GM23248 (cell line): ENCODE measurements at regions not wholly inside any gene's neighbourhood (a gene's known extent, or its start where the extent isn't known, plus 50 kb on each side); places are given as distances from the start of the nearest gene placed in this dataset.

ENCODE experiments used
- DNase-seq: peaks from one replicate; pipeline ENCODE4 v3.0.0-alpha.2; 2015
- H2AFZ ChIP-seq: fragments of 200-600 bp; sonication (generic); 2 replicates; pipeline ENCODE4 v1.6.1; 2016; ENCODE audit warnings: antibody characterized with exemption
- H3F3A ChIP-seq: fragments of 200-600 bp; sonication (generic); 2 replicates; pipeline ENCODE4 v1.6.1; 2016; ENCODE audit warnings: mild to moderate bottlenecking, antibody characterized with exemption, mixed run types; ENCODE audit not compliant: insufficient read depth
- H3K27ac ChIP-seq: fragments of 200-600 bp; sonication (generic); 2 replicates; pipeline ENCODE4 v1.5.1; 2016; ENCODE audit warnings: mild to moderate bottlenecking
- H3K27me3 ChIP-seq: fragments of 200-600 bp; sonication (generic); replicated peaks from 2 replicates; pipeline ENCODE4 v1.6.1; 2016; ENCODE audit warnings: mild to moderate bottlenecking; ENCODE audit not compliant: insufficient read depth
- H3K36me3 ChIP-seq: fragments of 200-600 bp; sonication (generic); 2 replicates; pipeline ENCODE4 v1.6.1; 2016; ENCODE audit warnings: low read depth, mild to moderate bottlenecking
- H3K4me1 ChIP-seq: fragments of 200-600 bp; sonication (generic); 2 replicates; pipeline ENCODE4 v1.6.1; 2016; ENCODE audit warnings: mild to moderate bottlenecking; ENCODE audit not compliant: insufficient read depth
- H3K4me2 ChIP-seq: fragments of 200-600 bp; sonication (generic); one replicate; pipeline ENCODE4 v1.6.1; 2016; ENCODE audit warnings: mild to moderate bottlenecking; ENCODE audit not compliant: unreplicated experiment
- H3K4me3 ChIP-seq: fragments of 200-600 bp; sonication (generic); 2 replicates; pipeline ENCODE4 v1.5.1; 2016; ENCODE audit warnings: mild to moderate bottlenecking
- H3K79me2 ChIP-seq: fragments of 200-600 bp; sonication (generic); 2 replicates; pipeline ENCODE4 v1.6.1; 2016; ENCODE audit warnings: mild to moderate bottlenecking; ENCODE audit not compliant: insufficient read depth
- H3K9ac ChIP-seq: fragments of 200-600 bp; sonication (generic); 2 replicates; pipeline ENCODE4 v1.6.1; 2016; ENCODE audit warnings: mild to moderate bottlenecking
- H3K9me2 ChIP-seq: fragments of 200-600 bp; sonication (generic); 2 replicates; pipeline ENCODE4 v1.6.1; 2016; ENCODE audit warnings: mixed run types, mild to moderate bottlenecking, moderate library complexity; ENCODE audit not compliant: insufficient read depth
- H3K9me3 ChIP-seq: fragments of 200-600 bp; sonication (generic); one replicate; pipeline ENCODE4 v1.6.1; 2017; ENCODE audit warnings: low read depth
- H4K20me1 ChIP-seq: fragments of 200-600 bp; sonication (generic); 2 replicates; pipeline ENCODE4 v1.6.0; 2016; ENCODE audit not compliant: insufficient read depth
- EZH2 ChIP-seq: fragments of 200-600 bp; sonication (generic); IDR thresholded peaks from 2 replicates; pipeline ENCODE4 v1.6.1; 2018; ENCODE audit warnings: antibody characterized with exemption, mild to moderate bottlenecking; ENCODE audit not compliant: insufficient read depth, poor library complexity, severe bottlenecking
- EZH2phosphoT487 ChIP-seq: fragments of 200-600 bp; sonication (generic); IDR thresholded peaks from 2 replicates; pipeline ENCODE4 v1.6.1; 2018; ENCODE audit warnings: antibody characterized with exemption, moderate library complexity, mild to moderate bottlenecking, low read depth; ENCODE audit not compliant: insufficient read depth
- WGBS, 2 experiments: methylation state at CpG; one replicate each; pipeline ENCODE4 v1.1.6; 2015 to 2017; ENCODE audit warnings: low lambda C conversion rate in 2 of 2, low coverage in 1 of 2; ENCODE audit errors: missing lambda C conversion rate in 2 of 2; 5-methylcytosine and 5-hydroxymethylcytosine counted together
- in situ Hi-C: fragments of 300-500 bp; cut with MboI; formaldehyde crosslinking; loops from 2 replicates; pipeline ENCODE4 v1.15.0; 2020

DNA sequence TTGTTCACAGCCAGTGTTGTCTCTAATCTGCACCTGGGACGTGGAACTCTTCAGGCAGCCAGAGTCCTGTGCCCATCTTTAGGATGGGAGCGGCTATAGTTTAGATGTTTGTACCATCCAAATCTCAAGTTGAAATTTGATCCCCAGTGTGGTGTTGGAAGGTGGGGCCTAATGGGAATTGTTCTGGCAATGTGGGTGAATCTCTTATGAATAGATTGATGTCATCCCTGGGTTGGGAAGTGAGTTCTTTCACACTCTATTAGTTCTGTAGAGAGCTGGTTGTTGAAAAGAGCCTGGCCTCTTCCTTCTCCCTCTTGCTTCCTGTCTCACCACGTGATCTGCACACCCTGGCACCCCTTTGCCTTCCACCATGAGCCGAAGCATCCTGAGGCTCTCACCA is 300.9 kb downstream of the TXNL1 start:
- H3K4me1 ChIP-seq: no peaks in the 10 kb centered on the region
- in situ Hi-C loops: no loop called here
- DNase-seq: no peak
- TF ChIP-seq EZH2 (no peak), EZH2phosphoT487 (no peak)
- 69 to 71% methylated on average over 4 of the region's 4 CpGs for WGBS, 2 experiments
- H3K4me3 ChIP-seq: no peak overlapping the region
- H3K9me3 ChIP-seq: no peaks in the 10 kb centered on the region
- no peak overlapping the region for H3K4me2 ChIP-seq
- no peaks in the 10 kb centered on the region; the same call in 1 of the 2 replicates for H3K27me3 ChIP-seq
- H3K9ac ChIP-seq: no peak overlapping the region
- no peak overlapping the region for H3K27ac ChIP-seq
- H3F3A ChIP-seq: no peaks in the 10 kb centered on the region
- H2AFZ ChIP-seq: no peak overlapping the region
- H3K9me2 ChIP-seq: no peaks in the 10 kb centered on the region
- no peaks in the 10 kb centered on the region for H3K79me2 ChIP-seq
- H3K36me3 ChIP-seq: no peaks in the 10 kb centered on the region
- no peaks in the 10 kb centered on the region for H4K20me1 ChIP-seq

DNA sequence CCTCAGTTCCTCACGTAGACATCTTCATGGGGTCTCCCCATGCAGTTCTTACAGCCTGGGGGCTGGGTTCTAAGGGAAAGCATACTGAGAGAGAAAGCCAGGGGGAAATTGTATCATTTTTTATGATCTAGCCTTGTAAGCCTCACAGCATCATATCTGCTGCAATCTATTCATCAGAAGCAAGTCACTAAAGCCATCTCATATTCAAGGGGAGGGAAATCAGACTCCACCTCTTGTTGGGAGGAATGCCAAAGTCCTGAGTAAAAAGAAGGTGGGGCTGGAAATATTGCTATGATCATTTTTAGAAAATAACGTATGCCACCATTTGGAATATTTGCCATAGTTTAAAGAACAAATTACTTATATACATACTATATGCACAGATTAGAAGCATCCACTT is 304.6 kb downstream of the TXNL1 start:
- Histone ChIP-seq H3K9me3 (no peaks in the 10 kb centered on the region), H3K36me3 (no peaks in the 10 kb centered on the region), H3K9ac (no peak overlapping the region), H3K27me3 (no peaks in the 10 kb centered on the region), H3F3A (no peaks in the 10 kb centered on the region), H4K20me1 (no peaks in the 10 kb centered on the region), H3K79me2 (no peaks in the 10 kb centered on the region), H3K4me2 (no peak overlapping the region), H3K4me1 (no peaks in the 10 kb centered on the region), H3K27ac (no peak overlapping the region), H3K4me3 (no peak overlapping the region), H2AFZ (no peak overlapping the region), H3K9me2 (no peaks in the 10 kb centered on the region)
- no peak for TF ChIP-seq EZH2phosphoT487
- TF ChIP-seq EZH2: no peak
- in situ Hi-C loops: no loop called here
- 76 to 86% methylated on average over 2 of the region's 2 CpGs for WGBS, 2 experiments
- no peak for DNase-seq

DNA sequence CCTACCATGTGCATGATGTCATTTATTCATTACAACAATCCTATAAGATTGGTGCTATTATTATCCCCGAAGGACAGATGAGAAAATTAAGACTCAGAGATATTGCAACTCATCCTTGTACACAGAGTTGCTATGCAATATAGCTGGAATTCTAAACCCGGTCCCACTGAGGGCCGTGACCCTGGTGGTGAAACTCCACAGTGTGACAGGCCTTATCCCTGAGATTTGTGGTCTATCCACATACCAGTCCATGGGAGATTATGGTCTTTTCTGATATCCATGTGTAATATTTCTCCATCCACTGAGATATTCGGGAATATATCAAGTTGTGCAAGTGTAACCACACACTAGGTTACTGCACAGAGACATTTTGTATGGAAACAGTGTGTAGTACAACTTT is 305.2 kb downstream of the TXNL1 start:
- Histone ChIP-seq H3K79me2 (no peaks in the 10 kb centered on the region), H2AFZ (no peak overlapping the region), H3K4me3 (no peak overlapping the region), H3K36me3 (no peaks in the 10 kb centered on the region), H3K4me1 (no peaks in the 10 kb centered on the region), H3K27ac (no peak overlapping the region), H3F3A (no peaks in the 10 kb centered on the region), H3K9ac (no peak overlapping the region), H3K4me2 (no peak overlapping the region), H4K20me1 (no peaks in the 10 kb centered on the region), H3K27me3 (no peaks in the 10 kb centered on the region), H3K9me2 (no peaks in the 10 kb centered on the region), H3K9me3 (no peaks in the 10 kb centered on the region)
- no peak for TF ChIP-seq EZH2
- TF ChIP-seq EZH2phosphoT487: no peak
- no peak for DNase-seq
- WGBS, 2 experiments: 81 to 90% methylated on average over 4 of the region's 4 CpGs
- in situ Hi-C loops: no loop called here

DNA sequence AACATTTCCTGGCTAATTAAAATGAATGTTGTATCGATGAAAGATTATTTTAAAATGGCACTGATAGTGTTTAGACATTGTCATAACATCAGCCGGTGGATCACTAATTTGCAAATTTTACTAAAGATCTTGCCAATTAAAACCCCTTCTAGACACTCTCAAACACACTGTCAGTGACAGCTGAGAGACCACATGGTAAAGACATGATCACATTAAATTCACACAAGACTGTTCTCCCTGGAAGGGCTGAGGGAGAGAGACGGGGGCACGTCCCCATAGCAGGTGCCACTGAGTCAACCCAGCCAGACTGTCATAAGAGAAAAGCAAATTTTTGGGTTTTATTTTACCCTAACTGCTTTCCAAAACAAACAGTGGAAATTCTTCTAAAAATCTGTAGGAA is 306.0 kb downstream of the TXNL1 start:
- H4K20me1 ChIP-seq: no peaks in the 10 kb centered on the region
- peaks cover 7% of the 10 kb centered on the region for H3K4me1 ChIP-seq
- H3K36me3 ChIP-seq: no peaks in the 10 kb centered on the region
- H3K4me3 ChIP-seq: no peak overlapping the region
- no peaks in the 10 kb centered on the region for H3K9me3 ChIP-seq
- H3F3A ChIP-seq: no peaks in the 10 kb centered on the region
- no peak overlapping the region for H2AFZ ChIP-seq
- TF ChIP-seq EZH2 (no peak), EZH2phosphoT487 (no peak)
- no peak overlapping the region for H3K9ac ChIP-seq
- H3K79me2 ChIP-seq: no peaks in the 10 kb centered on the region
- in situ Hi-C loops: no loop called here
- WGBS, 2 experiments: 71 to 83% methylated on average over 4 of the region's 4 CpGs
- H3K27ac ChIP-seq: no peak overlapping the region
- no peak for DNase-seq
- H3K4me2 ChIP-seq: no peak overlapping the region
- no peaks in the 10 kb centered on the region for H3K27me3 ChIP-seq
- no peaks in the 10 kb centered on the region for H3K9me2 ChIP-seq
